Heart left ventricle (tissue), 16 donors: ENCODE measurements at regions not wholly inside any gene's neighbourhood (a gene's known extent, or its start where the extent isn't known, plus 50 kb on each side); places are given as distances from the start of the nearest gene placed in this dataset.

Source experiments
- ATAC-seq, 4 donors: fragments of 200-7000 bp; cut with Tn5 transposase; one replicate each; pipeline ENCODE4 v1.9.1; 2020 to 2022; ENCODE audit warnings: moderate library complexity in 4 of 4, mild to moderate bottlenecking in 3 of 4, moderate number of reproducible peaks in 1 of 4
- DNase-seq, 5 donors: peaks; one replicate each; pipeline ENCODE4 v3.0.0-alpha.2; 2020
- H3K27ac ChIP-seq, 12 donors: fragments of 200-600 bp; sonication (generic) in 4 of 12; one replicate each; pipeline versions ENCODE4 v1.5.0 to v1.8.0; 2016 to 2022; ENCODE audit warnings: mild to moderate bottlenecking in 2 of 12
- H3K27me3 ChIP-seq, 9 donors: fragments of 200-600 bp; sonication (generic) in 2 of 9; one replicate each; pipeline versions ENCODE4 v1.5.1 to v1.8.0; 2016 to 2022; ENCODE audit warnings: mild to moderate bottlenecking in 3 of 9
- H3K36me3 ChIP-seq, 9 donors: fragments of 200-600 bp; sonication (generic) in 2 of 9; one replicate each; pipeline versions ENCODE4 v1.5.0 to v1.8.0; 2018 to 2022; ENCODE audit warnings: mild to moderate bottlenecking in 2 of 9
- H3K4me1 ChIP-seq, 12 donors: fragments of 200-600 bp; sonication (generic) in 4 of 12; one replicate each; pipeline versions ENCODE4 v1.5.0 to v1.8.0; 2016 to 2022; ENCODE audit warnings: mild to moderate bottlenecking in 3 of 12
- H3K4me3 ChIP-seq, 12 donors: fragments of 200-600 bp; sonication (generic) in 4 of 12; one replicate each; pipeline versions ENCODE4 v1.5.0 to v1.8.0; 2017 to 2022; ENCODE audit warnings: mild to moderate bottlenecking in 9 of 12, moderate library complexity in 4 of 12
- H3K9me3 ChIP-seq, 12 donors: fragments of 200-600 bp; sonication (generic) in 4 of 12; one replicate each; pipeline versions ENCODE4 v1.5.0 to v1.8.0; 2016 to 2022; ENCODE audit warnings: mild to moderate bottlenecking in 1 of 12
- POLR2A ChIP-seq, 2 donors: fragments of 450-650 bp; IDR thresholded peaks; one replicate each; pipeline ENCODE4 v1.6.1; 2017; ENCODE audit warnings: antibody characterized with exemption in 2 of 2, mild to moderate bottlenecking in 2 of 2, moderate library complexity in 2 of 2
- WGBS, 4 donors: extraction: QIAGEN DNeasy Blood & Tissue Kit in 2 of 4; methylation state at CpG; one replicate each; pipeline versions ENCODE4 v1.1.5 to v1.1.7; 2013 to 2018; 5-methylcytosine and 5-hydroxymethylcytosine counted together
- intact Hi-C, 10 donors: fragments of 100-400 bp; cut with DNase I; formaldehyde crosslinking; loops; one replicate each; pipeline versions ENCODE4 v1.11.1 to v1.14.2; 2022
- TF ChIP-seq, protein P1 (sequence below), 12 donors: fragments of 200-600 bp; sonication (generic) in 4 of 12; IDR thresholded peaks; one replicate each; pipeline versions ENCODE4 v1.5.0 to v1.8.0; 2018 to 2022; ENCODE audit warnings: antibody characterized with exemption in 12 of 12, mild to moderate bottlenecking in 5 of 12
- donor health status: ischemic (EF 13 %, LVEDD 7.1; RV severe dilation, severe dysfunction).
- donor health status: healthy with polysubstance abuse.
- donor health status: DM: no; HTN: yes; CAD: no.
- donor health status: DM: no; HTN: no; CAD: no.
- donor health status: ischemic (EF 25% LVEDD 6.9; RV normal size, moderate dysfunction).
- donor health status: ischemic (EF 25% LVEDD 5.7; RV mildly dilated, moderate dysfunction).
- donor health status: healthy.
- donor health status: DM: yes; HTN: yes; CAD: no.
- donor health status: ischemic (EF 35%, LVEDD 5.7; RV mildly dilated, moderate dysfunction).
- donor health status: nonischemic (EF 11% LVEDD 7.7; RV severe dilation, severe dysfunction).
- donor health status: DM: yes; HTN: yes; CAD: no.
- donor health status: PGD.
- donor health status: ischemic (EF 29% LVEDD 5.4; RV normal size, mild dysfunction).
- donor health status: nonischemic (EF 23%, LVEDD 6.1; RV moderate dilation, normal function).

DNA sequence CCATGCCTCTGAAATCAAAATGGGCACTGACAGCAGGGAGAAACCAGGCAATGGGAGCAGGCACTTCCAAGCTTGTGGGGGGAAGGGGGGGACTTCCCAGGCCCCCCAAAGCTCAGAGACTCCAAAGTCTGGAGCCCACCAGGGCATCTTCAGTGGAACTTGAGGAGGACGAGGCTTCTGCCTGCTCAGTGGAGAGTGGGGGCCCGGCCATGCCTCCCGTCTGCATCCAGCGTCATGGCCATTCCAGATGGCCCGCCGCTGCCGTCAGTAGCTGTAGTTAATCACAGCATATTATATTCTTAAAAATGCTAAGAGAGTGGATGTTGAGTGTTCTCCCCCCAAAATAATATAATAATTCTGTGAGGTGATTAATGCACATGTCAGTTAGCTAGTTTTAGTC, 315.2 kb downstream of the KCNJ2 start:
- intact Hi-C loops: no loop called here
- Histone ChIP-seq H3K36me3 (no peaks in the 10 kb centered on the region), H3K27ac (no peak overlapping the region), H3K4me1 (peaks cover 0 to 7% (median 0%) of the 10 kb centered on the region in 12 donors), H3K27me3 (no peaks in the 10 kb centered on the region), H3K4me3 (no peak overlapping the region), H3K9me3 (peaks cover 0 to 7% (median 0%) of the 10 kb centered on the region in 12 donors)
- DNase-seq (no peak), ATAC-seq (no peak)
- TF ChIP-seq, protein P1, sequence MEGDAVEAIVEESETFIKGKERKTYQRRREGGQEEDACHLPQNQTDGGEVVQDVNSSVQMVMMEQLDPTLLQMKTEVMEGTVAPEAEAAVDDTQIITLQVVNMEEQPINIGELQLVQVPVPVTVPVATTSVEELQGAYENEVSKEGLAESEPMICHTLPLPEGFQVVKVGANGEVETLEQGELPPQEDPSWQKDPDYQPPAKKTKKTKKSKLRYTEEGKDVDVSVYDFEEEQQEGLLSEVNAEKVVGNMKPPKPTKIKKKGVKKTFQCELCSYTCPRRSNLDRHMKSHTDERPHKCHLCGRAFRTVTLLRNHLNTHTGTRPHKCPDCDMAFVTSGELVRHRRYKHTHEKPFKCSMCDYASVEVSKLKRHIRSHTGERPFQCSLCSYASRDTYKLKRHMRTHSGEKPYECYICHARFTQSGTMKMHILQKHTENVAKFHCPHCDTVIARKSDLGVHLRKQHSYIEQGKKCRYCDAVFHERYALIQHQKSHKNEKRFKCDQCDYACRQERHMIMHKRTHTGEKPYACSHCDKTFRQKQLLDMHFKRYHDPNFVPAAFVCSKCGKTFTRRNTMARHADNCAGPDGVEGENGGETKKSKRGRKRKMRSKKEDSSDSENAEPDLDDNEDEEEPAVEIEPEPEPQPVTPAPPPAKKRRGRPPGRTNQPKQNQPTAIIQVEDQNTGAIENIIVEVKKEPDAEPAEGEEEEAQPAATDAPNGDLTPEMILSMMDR (IDR thresholded peaks at IDR 0.05): no peak
- no peak for TF ChIP-seq POLR2A (IDR thresholded peaks at IDR 0.05)
- 86 to 98% (median 95%) methylated on average over 6 to 7 of the region's 7 CpGs for WGBS, 4 donors

- intact Hi-C loops: no loop called here
- H3K4me1 ChIP-seq: peaks cover 0 to 1% (median 0%) of the 10 kb centered on the region in 12 donors
- ATAC-seq: no peak
Observed at GRCh38 chr17:70492368-70492767, 323.0 kb downstream of the KCNJ2 start.

GRCh38 chr17:70493277-70493874, 324.0 kb downstream of the KCNJ2 start:
- Histone ChIP-seq H3K9me3 (no peaks in the 10 kb centered on the region), H3K27me3 (no peaks in the 10 kb centered on the region), H3K36me3 (no peaks in the 10 kb centered on the region), H3K4me3 (no peak overlapping the region), H3K27ac (no peak overlapping the region), H3K4me1 (peaks cover 0 to 8% (median 0%) of the 10 kb centered on the region in 12 donors)
- TF ChIP-seq, protein P1 (IDR thresholded peaks at IDR 0.05): peak in 1 of 12 donors; percentile 34
- no peak for TF ChIP-seq POLR2A (IDR thresholded peaks at IDR 0.05)
- WGBS, 4 donors: 59 to 80% (median 73%) methylated on average over 3 of the region's 3 CpGs
- intact Hi-C loops: no loop called here
- ATAC-seq (no peak), DNase-seq (no peak)

More at GRCh38 chr17:70492368-70492767, 323.0 kb downstream of the KCNJ2 start:
- H3K27me3 ChIP-seq: no peaks in the 10 kb centered on the region
- H3K36me3 ChIP-seq: no peaks in the 10 kb centered on the region
- WGBS, 4 donors: 54 to 80% (median 75%) methylated on average over 2 of the region's 2 CpGs
- no peak for DNase-seq
- no peak overlapping the region for H3K4me3 ChIP-seq
- TF ChIP-seq POLR2A (IDR thresholded peaks at IDR 0.05): no peak
- TF ChIP-seq, protein P1 (IDR thresholded peaks at IDR 0.05): no peak
- H3K9me3 ChIP-seq: no peaks in the 10 kb centered on the region
- H3K27ac ChIP-seq: no peak overlapping the region

GRCh38 chr17:70498631-70499030, 329.3 kb downstream of the KCNJ2 start:
- peak overlapping the region in 3 of 12 donors; percentile 11 to 69 (median 35) for H3K27ac ChIP-seq
- H3K27me3 ChIP-seq: no peaks in the 10 kb centered on the region
- TF ChIP-seq, protein P1 (IDR thresholded peaks at IDR 0.05): no peak
- TF ChIP-seq POLR2A (IDR thresholded peaks at IDR 0.05): no peak
- intact Hi-C loops: no loop called here
- no peaks in the 10 kb centered on the region for H3K9me3 ChIP-seq
- no peak for ATAC-seq
- peaks cover 0 to 27% (median 2%) of the 10 kb centered on the region in 12 donors for H3K4me1 ChIP-seq
- no peak overlapping the region for H3K4me3 ChIP-seq
- WGBS, 4 donors: 48 to 57% (median 51%) methylated on average over 2 of the region's 2 CpGs
- DNase-seq: no peak
- no peaks in the 10 kb centered on the region for H3K36me3 ChIP-seq
